Prostate gland (tissue), 2 donors: ENCODE measurements at regions not wholly inside any gene's neighbourhood (a gene's known extent, or its start where the extent isn't known, plus 50 kb on each side); places are given as distances from the start of the nearest gene placed in this dataset.

Experiments
- DNase-seq: peaks from one replicate; pipeline ENCODE4 v3.0.0-alpha.2; 2019; ENCODE audit warnings: low spot score
- H3K27ac ChIP-seq, 2 donors: fragments of 200-600 bp; sonication (generic); 2 replicates each; pipeline ENCODE4 v1.5.1; 2017 to 2019
- H3K27me3 ChIP-seq: fragments of 200-600 bp; sonication (generic); replicated peaks from 2 replicates; pipeline ENCODE4 v1.5.1; 2019; ENCODE audit not compliant: insufficient read depth
- H3K36me3 ChIP-seq, 2 donors: fragments of 200-600 bp; sonication (generic); 1 replicate in 1 of 2; 2 replicates in 1 of 2; pipeline versions ENCODE4 v1.5.1 to v1.8.1; 2017 to 2019
- H3K4me1 ChIP-seq: fragments of 200-600 bp; sonication (generic); replicated peaks from 2 replicates; pipeline ENCODE4 v1.5.1; 2019
- H3K4me3 ChIP-seq, 2 donors: fragments of 200-600 bp; sonication (generic); 2 replicates each; pipeline ENCODE4 v1.5.1; 2017 to 2019
- H3K9me3 ChIP-seq: fragments of 200-600 bp; sonication (generic); 2 replicates; pipeline ENCODE4 v1.5.1; 2017
- POLR2A ChIP-seq: fragments of 450-650 bp; IDR thresholded peaks from one replicate; pipeline ENCODE4 v1.6.1; 2016; ENCODE audit warnings: antibody characterized with exemption, mild to moderate bottlenecking
- POLR2AphosphoS5 ChIP-seq: sonication (generic); formaldehyde crosslinking; IDR thresholded peaks from one replicate; pipeline ENCODE4 v1.6.1; 2017; ENCODE audit warnings: antibody characterized with exemption
- WGBS: methylation state at CpG from one replicate; pipeline ENCODE4 v1.1.5; 2018; 5-methylcytosine and 5-hydroxymethylcytosine counted together
- intact Hi-C: fragments of 100-400 bp; cut with DNase I; formaldehyde crosslinking; loops from one replicate; pipeline ENCODE4 v1.14.2; 2022
- TF ChIP-seq, protein P1 (sequence below), 4 experiments: fragments of 200-600 bp in 2 of 4; fragments of 450-650 bp in 2 of 4; sonication (generic) in 2 of 4; IDR thresholded peaks; 1 replicate in 3 of 4; 2 replicates in 1 of 4; pipeline ENCODE4 v1.5.1; 2016 to 2019; ENCODE audit warnings: antibody characterized with exemption in 4 of 4, mild to moderate bottlenecking in 2 of 4, moderate library complexity in 2 of 4

DNA sequence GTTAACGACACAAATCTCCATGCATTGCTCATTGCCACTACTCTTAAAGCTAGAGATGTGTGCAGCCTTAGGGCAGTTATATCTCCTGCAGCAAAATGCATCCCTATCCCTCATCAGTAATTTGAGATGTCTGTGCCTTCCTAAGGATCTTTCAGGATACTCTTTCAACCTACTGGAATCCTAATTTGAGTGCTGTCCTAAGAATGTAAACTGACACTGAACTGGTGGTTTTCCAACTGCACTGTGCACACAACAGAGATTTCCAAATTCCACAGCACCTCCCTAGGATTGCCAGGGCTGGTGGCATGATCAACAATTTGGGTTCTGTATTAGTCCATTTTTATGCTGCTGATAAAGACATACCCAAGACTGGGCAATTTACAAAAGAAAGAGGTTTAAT lies 193.9 kb downstream of the LTN1 start:
- H3K4me1 ChIP-seq: no peaks in the 10 kb centered on the region
- intact Hi-C loops: no loop called here
- no peaks in the 10 kb centered on the region for H3K9me3 ChIP-seq
- no peaks in the 10 kb centered on the region for H3K36me3 ChIP-seq
- DNase-seq: no peak
- 96% methylated on average over 1 of the region's 1 CpG for WGBS
- no peak overlapping the region for H3K27ac ChIP-seq
- TF ChIP-seq, protein P1, sequence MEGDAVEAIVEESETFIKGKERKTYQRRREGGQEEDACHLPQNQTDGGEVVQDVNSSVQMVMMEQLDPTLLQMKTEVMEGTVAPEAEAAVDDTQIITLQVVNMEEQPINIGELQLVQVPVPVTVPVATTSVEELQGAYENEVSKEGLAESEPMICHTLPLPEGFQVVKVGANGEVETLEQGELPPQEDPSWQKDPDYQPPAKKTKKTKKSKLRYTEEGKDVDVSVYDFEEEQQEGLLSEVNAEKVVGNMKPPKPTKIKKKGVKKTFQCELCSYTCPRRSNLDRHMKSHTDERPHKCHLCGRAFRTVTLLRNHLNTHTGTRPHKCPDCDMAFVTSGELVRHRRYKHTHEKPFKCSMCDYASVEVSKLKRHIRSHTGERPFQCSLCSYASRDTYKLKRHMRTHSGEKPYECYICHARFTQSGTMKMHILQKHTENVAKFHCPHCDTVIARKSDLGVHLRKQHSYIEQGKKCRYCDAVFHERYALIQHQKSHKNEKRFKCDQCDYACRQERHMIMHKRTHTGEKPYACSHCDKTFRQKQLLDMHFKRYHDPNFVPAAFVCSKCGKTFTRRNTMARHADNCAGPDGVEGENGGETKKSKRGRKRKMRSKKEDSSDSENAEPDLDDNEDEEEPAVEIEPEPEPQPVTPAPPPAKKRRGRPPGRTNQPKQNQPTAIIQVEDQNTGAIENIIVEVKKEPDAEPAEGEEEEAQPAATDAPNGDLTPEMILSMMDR (IDR thresholded peaks at IDR 0.05): no peak
- no peak for TF ChIP-seq POLR2A
- TF ChIP-seq POLR2AphosphoS5: no peak
- H3K27me3 ChIP-seq: no peaks in the 10 kb centered on the region
- H3K4me3 ChIP-seq: no peak overlapping the region

DNA sequence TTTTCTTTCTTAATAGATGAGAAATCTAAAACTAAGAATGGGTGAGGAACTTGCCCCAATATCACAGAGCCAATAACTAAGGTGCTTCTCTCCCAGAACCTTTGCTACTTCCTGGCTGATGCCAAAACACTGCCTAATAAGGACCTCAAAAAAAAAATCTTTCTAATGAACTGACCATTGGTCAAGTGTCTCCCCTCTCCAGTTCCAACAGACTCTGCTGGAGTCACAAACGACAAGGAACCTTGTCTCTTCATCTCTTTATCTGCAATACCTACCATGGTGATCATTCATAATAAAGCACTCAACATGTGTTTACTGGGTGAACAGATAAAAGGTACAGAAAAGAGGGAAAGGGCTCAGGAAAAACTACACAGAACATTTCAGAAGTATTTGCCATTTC lies 197.4 kb downstream of the LTN1 start:
- no peaks in the 10 kb centered on the region for H3K36me3 ChIP-seq
- intact Hi-C loops: no loop called here
- no peaks in the 10 kb centered on the region for H3K9me3 ChIP-seq
- no peak for DNase-seq
- TF ChIP-seq POLR2AphosphoS5 (no peak), POLR2A (no peak)
- TF ChIP-seq, protein P1 (IDR thresholded peaks at IDR 0.05): no peak
- H3K4me1 ChIP-seq: no peaks in the 10 kb centered on the region
- H3K27ac ChIP-seq: no peak overlapping the region
- WGBS: 77% methylated on average over 1 of the region's 1 CpG
- no peaks in the 10 kb centered on the region for H3K27me3 ChIP-seq
- H3K4me3 ChIP-seq: no peak overlapping the region

DNA sequence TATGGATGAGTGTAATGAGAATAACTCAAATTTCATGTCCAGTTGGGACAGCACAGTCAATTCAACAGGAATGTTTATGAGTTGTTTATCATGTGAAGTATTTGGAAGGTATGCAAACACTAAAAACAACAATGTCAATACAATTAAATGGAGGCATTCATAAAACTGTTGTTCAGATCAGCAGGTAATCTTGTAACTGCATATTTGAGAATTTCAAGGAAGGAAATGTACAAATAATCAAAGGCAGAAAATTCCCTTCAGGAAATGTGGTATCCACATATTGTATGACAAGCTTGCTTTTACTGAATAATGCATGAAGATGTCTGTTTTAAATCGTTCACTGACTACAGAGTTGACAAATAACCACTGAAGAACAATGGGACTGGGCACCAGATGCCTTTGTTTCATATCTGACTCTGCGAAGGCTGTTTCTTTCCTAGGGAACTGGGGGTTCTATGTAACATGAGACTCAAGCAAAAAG lies 198.3 kb downstream of the LTN1 start:
- H3K4me1 ChIP-seq: no peaks in the 10 kb centered on the region

DNA sequence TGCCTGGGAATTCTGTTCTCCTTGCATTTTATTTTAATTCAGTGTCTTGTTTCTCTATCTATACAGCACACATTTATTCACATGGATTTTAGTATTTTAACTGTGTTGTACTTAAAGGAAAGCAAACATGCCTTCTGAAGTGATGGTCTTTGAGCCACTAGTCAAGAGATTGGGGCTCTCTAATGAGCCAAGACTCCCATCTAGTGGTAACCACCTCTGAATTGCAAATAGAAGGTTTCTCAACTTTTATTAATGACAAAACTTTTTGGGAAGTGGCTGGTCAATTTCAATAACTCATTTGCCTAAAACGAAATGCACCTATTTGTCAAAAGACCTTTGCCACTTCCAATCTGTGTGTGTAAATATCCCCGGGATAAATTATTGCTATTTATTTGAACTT lies 199.6 kb downstream of the LTN1 start:
- Histone ChIP-seq H3K9me3 (no peaks in the 10 kb centered on the region), H3K27me3 (no peaks in the 10 kb centered on the region), H3K4me1 (no peaks in the 10 kb centered on the region), H3K4me3 (no peak overlapping the region), H3K36me3 (no peaks in the 10 kb centered on the region), H3K27ac (no peak overlapping the region)
- TF ChIP-seq, protein P1 (IDR thresholded peaks at IDR 0.05): peak in 2 of 4 experiments; percentile 31
- no peak for TF ChIP-seq POLR2AphosphoS5
- intact Hi-C loops: loop anchor here (5.0 kb wide), 1 partner anchor 1091 kb away; no protein-coding TSS in a partner anchor
- no peak for DNase-seq
- 51% methylated on average over 2 of the region's 2 CpGs for WGBS

More for the DNA sequence above, 198.3 kb downstream of the LTN1 start:
- Histone ChIP-seq H3K9me3 (no peaks in the 10 kb centered on the region), H3K27ac (no peak overlapping the region), H3K36me3 (no peaks in the 10 kb centered on the region), H3K4me3 (no peak overlapping the region), H3K27me3 (no peaks in the 10 kb centered on the region)
- 51% methylated on average over 2 of the region's 2 CpGs for WGBS
- TF ChIP-seq, protein P1 (IDR thresholded peaks at IDR 0.05): no peak
- TF ChIP-seq POLR2AphosphoS5 (no peak), POLR2A (no peak)
- intact Hi-C loops: loop anchor here (5.0 kb wide), 1 partner anchor 1092 kb away; no protein-coding TSS in a partner anchor
- DNase-seq: no peak

DNA sequence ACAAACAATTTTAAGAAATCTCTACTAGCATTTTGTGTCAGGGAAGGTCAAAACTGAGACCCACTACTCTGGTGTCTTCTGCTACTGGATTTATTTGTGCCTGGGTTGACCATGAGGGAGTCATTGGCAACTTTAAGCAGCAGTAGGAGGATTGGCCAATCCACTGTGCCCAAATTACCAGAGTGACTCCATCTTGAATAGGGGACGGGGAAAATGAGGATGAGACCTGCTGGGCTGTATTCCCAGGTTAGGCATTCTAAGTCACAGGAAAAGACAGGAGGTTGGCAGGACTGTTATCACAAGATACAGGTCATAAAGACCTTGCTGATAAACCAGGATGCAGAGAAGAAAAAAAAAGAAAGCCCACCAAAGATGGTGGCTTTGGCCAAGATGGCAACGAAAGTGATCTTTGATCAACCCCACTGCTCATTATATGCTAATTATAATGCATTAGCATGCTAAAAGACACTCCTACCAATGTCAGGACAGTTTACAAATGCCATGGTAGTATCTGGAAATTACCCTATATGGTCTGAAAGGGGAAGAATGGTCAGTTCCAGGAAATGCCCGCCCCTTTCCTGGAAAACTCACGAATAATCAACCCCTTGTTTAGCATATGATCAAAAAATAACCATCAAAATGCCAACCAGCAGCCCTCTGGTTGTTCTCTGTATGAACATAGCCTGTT lies 200.9 kb downstream of the LTN1 start:
- H3K36me3 ChIP-seq: no peaks in the 10 kb centered on the region
- no peaks in the 10 kb centered on the region for H3K4me1 ChIP-seq
- no peaks in the 10 kb centered on the region for H3K9me3 ChIP-seq
- WGBS: 92% methylated on average over 4 of the region's 4 CpGs
- H3K27me3 ChIP-seq: no peaks in the 10 kb centered on the region
- H3K4me3 ChIP-seq: no peak overlapping the region
- intact Hi-C loops: loop anchor here (5.0 kb wide), 1 partner anchor 1089 kb away; no protein-coding TSS in a partner anchor
- H3K27ac ChIP-seq: no peak overlapping the region
- no peak for DNase-seq
- TF ChIP-seq POLR2AphosphoS5 (no peak), POLR2A (no peak)
- TF ChIP-seq, protein P1 (IDR thresholded peaks at IDR 0.05): no peak
